IPS DF 19.7 (cell line): ENCODE measurements at regions not wholly inside any gene's neighbourhood (a gene's known extent, or its start where the extent isn't known, plus 50 kb on each side); places are given as distances from the start of the nearest gene placed in this dataset.

Experiments used
- DNase-seq: peaks from one replicate; pipeline ENCODE4 v3.0.0-alpha.2; 2013; ENCODE audit warnings: low read depth, low spot score

DNA sequence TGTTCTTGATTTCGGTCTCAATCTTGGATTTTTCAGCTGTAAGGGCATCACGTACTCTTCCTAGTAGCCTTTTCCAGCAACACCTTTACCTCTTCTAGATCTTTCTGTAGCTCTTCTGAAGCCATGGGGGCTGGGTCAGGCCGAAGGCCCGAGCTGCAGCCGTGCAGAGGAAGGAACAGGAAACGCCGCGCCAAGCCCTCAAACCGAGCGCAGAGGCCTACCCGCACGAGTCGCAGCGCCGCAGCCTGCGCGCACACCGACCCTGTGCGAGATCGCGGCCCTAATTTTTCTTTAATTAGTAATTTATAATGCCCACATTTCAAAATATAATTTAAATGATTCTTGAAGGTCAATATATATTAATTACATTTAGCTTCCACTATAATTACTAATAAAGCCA, 483.8 kb downstream of the NUP35 start:
- DNase-seq, result no peak

DNA sequence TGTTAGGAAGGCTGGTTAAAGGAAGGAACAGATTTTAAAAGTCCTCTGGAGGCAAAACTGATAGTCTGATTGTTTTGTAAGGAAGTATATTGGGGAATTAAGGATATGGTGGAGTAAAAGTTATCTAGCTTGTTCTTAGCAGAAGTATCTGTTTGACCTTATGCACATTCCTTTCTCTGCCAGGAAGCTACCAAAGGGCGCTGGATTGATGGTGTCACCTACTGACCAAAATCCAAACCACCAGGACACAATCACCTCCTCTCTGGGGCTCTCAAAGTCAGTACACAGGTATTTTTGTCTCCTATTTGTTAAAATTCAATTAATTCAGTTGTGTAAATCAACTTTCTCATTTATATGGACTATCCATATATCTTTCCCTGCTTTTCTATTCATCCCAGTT, 484.5 kb downstream of the NUP35 start:
- no peak for DNase-seq

- peak; percentile 15 for DNase-seq
Observed at GRCh38 chr2:183610724-183611123, 486.5 kb downstream of the NUP35 start.

GRCh38 chr2:183614799-183615435, 490.7 kb downstream of the NUP35 start:
- DNase-seq, result no peak

- no peak for DNase-seq
Observed at GRCh38 chr2:183623227-183623626, 499.0 kb downstream of the NUP35 start.

- DNase-seq, result no peak
Observed at GRCh38 chr2:183630964-183631363, 506.7 kb downstream of the NUP35 start.

DNA sequence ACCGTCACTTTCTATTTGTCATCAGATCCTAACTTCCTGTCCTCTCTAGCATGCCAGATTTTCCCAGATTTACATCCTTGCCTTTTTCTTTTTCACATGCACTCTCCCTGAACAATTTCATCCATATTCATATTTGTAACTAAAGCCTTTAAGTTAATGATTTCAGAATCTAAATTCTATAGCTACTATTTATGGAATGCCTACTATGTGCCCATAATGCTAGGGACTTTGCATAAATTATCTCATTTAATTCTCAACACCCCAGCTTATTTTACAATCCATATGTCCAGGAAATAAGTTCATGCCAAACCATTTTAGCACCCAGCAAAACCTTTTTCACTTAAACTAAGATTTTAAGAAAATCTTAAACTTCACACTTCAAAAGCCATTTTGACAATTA, 531.9 kb downstream of the NUP35 start:
- no peak for DNase-seq

DNA sequence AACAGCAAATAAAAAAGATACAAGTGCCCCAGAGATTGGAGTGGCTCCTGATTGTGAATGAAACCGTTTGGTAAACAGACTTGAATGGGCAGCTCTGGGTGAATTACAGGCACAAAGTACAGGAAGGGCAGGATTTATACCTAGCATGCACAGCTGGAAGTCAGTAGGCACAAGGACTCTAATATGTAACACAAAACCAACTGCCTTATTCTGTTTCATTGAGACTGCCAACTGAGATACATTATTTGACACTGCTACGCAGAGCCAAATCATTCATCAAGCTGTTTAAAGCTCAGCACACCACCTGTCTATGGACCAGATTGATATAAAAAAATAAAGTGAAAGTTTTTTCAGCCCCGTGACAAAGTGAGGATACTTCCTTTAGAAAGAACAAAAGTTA, 541.2 kb downstream of the NUP35 start:
- no peak for DNase-seq

GRCh38 chr2:183666031-183666430, 541.8 kb downstream of the NUP35 start:
- DNase-seq, result no peak

DNA sequence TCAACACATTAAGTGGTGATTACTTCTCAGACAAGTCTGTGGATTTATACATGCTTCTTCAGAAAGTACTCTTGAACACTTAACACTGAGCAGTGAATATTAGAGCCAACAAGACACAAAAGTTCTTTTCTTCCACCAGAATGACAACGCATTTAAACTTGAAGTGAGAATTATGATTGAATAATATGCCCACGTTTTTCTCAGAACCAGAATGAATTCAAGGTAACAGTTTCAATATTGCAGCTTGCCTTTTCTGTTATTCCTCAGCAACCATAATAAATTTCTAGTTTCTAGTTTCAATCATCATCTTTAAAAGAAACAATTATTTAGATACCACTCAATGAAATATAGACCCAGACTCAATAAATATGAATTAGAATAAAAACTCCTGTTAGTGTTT, 547.0 kb downstream of the NUP35 start:
- no peak for DNase-seq

DNA sequence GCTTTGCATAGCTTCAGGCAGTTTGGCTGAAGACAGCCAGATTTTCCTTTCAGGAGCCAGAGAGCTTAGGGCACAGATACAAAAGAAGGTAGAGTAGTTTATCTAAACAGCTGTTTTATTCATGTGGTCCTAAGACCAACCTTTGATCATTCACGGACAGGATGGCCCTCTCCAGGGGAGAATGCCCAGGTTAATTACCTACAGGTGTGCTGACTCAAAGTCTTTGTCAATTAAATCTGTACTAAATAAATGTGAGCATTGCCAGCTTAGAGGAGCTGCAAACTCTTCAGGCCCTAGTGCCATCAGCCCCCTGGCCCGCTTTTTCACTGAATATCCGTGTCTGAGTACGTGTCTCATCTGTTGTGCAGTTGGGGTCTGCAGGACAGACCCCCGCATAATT, 554.7 kb downstream of the NUP35 start:
- DNase-seq, result peak; percentile 86

- DNase-seq, result no peak
Observed at GRCh38 chr2:183680573-183680972, 556.3 kb downstream of the NUP35 start.

GRCh38 chr2:183684686-183685085, 560.4 kb downstream of the NUP35 start:
- no peak for DNase-seq

- DNase-seq, result no peak
Observed at GRCh38 chr2:183696028-183696427, 571.8 kb downstream of the NUP35 start.

GRCh38 chr2:183709829-183710228, 585.6 kb downstream of the NUP35 start:
- no peak for DNase-seq

GRCh38 chr2:183718246-183718645, 594.0 kb downstream of the NUP35 start:
- no peak for DNase-seq

GRCh38 chr2:183723278-183723677, 599.0 kb downstream of the NUP35 start:
- DNase-seq, result no peak

GRCh38 chr2:183729380-183729779, 605.1 kb downstream of the NUP35 start:
- DNase-seq, result no peak

DNA sequence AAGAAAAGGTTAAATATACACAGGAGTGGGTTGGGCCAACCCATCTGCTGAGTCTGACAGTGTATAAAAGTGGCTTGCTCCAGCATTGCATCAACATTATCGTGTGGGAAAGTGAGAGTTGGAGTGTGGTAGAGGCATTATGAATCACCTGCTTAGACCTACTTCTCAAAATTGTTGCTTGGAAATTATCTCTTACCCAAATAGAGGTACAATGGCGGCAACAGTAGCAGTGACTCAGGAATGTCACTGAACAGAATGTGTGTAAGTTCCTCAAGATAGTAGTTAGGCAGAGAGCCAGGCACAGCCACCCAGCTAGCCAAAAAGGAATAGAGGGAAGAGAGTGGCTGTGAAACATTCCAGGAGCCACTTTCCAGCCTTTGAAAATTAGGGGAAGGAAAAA, 616.0 kb downstream of the NUP35 start:
- DNase-seq, result no peak

DNA sequence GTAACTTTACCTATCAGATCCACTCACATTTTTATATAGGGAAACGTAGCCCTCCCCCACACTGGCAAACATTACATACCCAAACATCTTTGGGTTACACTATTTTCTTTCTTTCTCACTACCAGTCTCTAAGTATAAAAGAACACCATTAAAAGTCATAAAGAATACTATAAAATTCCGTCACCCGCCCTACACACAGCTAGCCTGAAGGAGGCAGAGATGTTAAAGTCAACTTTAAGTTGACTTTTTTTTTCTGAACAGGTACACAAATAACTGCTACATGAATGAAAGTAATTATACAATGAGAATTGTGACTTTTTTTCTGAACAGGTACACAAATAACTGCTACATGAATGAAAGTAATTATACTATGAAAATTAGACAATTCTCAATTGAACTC, 628.3 kb downstream of the NUP35 start:
- no peak for DNase-seq

DNA sequence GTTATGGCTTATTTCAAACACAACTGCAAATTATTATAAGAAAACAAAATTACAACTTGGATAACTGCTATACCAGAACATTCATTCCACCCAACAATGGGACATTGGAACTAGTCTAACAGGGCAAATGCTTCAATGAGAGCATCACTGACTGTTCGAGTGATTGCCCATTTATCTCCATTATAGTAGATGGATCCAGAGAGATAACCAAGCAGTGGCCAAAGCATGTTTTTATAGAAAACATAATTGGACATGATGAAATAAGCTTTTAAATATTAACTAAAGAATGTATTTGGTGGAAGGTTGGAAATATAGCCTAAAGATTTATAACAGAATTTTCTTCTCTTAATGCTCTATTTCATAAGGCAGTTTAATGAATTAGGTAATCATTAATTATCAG, 634.8 kb downstream of the NUP35 start:
- no peak for DNase-seq

GRCh38 chr2:183773775-183774174, 649.5 kb downstream of the NUP35 start:
- no peak for DNase-seq

DNA sequence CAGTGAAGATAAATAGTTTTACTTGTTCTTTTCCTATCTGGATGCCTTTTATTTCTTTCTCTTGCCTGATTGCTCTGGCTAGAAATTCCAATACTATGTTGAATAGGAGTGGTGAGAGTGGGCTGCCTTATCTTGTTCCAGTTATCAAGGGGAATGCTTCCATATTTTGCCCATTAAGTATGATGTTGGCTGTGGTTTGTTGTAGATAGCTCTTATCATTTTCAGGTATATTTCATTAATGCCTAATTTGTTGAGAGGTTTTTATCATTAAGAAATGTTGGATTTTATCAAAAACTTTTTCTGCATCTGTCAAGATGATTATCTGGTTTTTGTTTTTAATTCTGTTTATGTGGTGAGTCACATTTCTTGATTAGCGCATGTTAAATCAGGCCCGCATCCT, 655.8 kb downstream of the NUP35 start:
- no peak for DNase-seq

GRCh38 chr2:183782436-183782835, 658.2 kb downstream of the NUP35 start:
- DNase-seq, result no peak
